Adrenal gland (tissue), 9 donors: ENCODE measurements at regions not wholly inside any gene's neighbourhood (a gene's known extent, or its start where the extent isn't known, plus 50 kb on each side); places are given as distances from the start of the nearest gene placed in this dataset.
A peak's percentile ranks its signal among the peaks of the same experiment; 100 is the strongest.
"Not testable (repeated sequence)": the region's sequence is repeated elsewhere in the genome, so short reads cannot be mapped to it uniquely, and the experiment has no call there.

Source experiments
- DNase-seq, 7 donors: peaks; one replicate each; pipeline ENCODE4 v3.0.0-alpha.2; 2019 to 2020
- H3K27ac ChIP-seq, 5 donors: fragments of 200-600 bp; sonication (generic) in 4 of 5; 1 replicate in 3 of 5; 2 replicates in 2 of 5; pipeline versions ENCODE4 v1.5.1 to v1.8.0; 2016 to 2020; ENCODE audit warnings: mild to moderate bottlenecking in 1 of 5
- H3K27me3 ChIP-seq: fragments of 200-600 bp; 2 replicates; pipeline ENCODE4 v1.8.0; 2021
- H3K36me3 ChIP-seq, 2 donors: fragments of 200-600 bp; replicated peaks in 1 of 2; 1 replicate in 1 of 2; 2 replicates in 1 of 2; pipeline versions ENCODE4 v1.5.1 to v1.8.0; 2018 to 2022
- H3K4me1 ChIP-seq, 2 donors: fragments of 200-600 bp; replicated peaks in 1 of 2; 1 replicate in 1 of 2; 2 replicates in 1 of 2; pipeline versions ENCODE4 v1.5.1 to v1.8.0; 2018 to 2021
- H3K4me3 ChIP-seq, 4 donors: fragments of 200-600 bp; sonication (generic) in 3 of 4; one replicate each; pipeline ENCODE4 v1.5.1; 2016 to 2018
- H3K9me3 ChIP-seq, 3 donors: fragments of 200-600 bp; sonication (generic) in 1 of 3; replicated peaks in 1 of 3; 1 replicate in 2 of 3; 2 replicates in 1 of 3; pipeline versions ENCODE4 v1.5.1 to v1.8.0; 2016 to 2021
- WGBS, 4 donors: extraction: QIAGEN DNeasy Blood & Tissue Kit in 2 of 4; methylation state at CpG; one replicate each; pipeline versions ENCODE4 v1.1.5 to v1.1.7; 2013 to 2017; 5-methylcytosine and 5-hydroxymethylcytosine counted together
- intact Hi-C, 2 donors: fragments of 100-400 bp; cut with DNase I; formaldehyde crosslinking; loops; one replicate each; pipeline versions ENCODE4 v1.14.1 to v1.15.0; 2022 to 2023
- donor health status: healthy with polysubstance abuse.
- donor health status: Bipolar disorder and iron deficiency.
- donor health status: DM: yes; HTN: yes; CAD: no.
- donor health status: DM: no; HTN: no; CAD: no.
- donor health status: DM: no; HTN: no; CAD: no.

GRCh38 chr21:9949510-9950289, 571.7 kb upstream of the TPTE start:
- H3K27ac ChIP-seq, intact Hi-C loops, H3K36me3 ChIP-seq, H3K9me3 ChIP-seq, H3K27me3 ChIP-seq, H3K4me1 ChIP-seq, H3K4me3 ChIP-seq: not testable (repeated sequence)
- peak in 1 of 7 donors; percentile 49 for DNase-seq
- WGBS, 4 donors = 47 to 51% (median 49%) methylated on average over 8 of the region's 8 CpGs

- DNase-seq, H3K27me3 ChIP-seq, H3K36me3 ChIP-seq, intact Hi-C loops, H3K27ac ChIP-seq, H3K4me3 ChIP-seq, H3K4me1 ChIP-seq: not testable (repeated sequence)
- 20 to 27% (median 21%) methylated on average over 2 of the region's 2 CpGs for WGBS, 4 donors
- H3K9me3 ChIP-seq = peaks cover 0 to 11% (median 0%) of the 10 kb centered on the region in 3 donors
Observed at GRCh38 chr21:9950363-9950762, 571.0 kb upstream of the TPTE start.

GRCh38 chr21:9958791-9959190, 562.6 kb upstream of the TPTE start:
- H3K4me3 ChIP-seq, H3K4me1 ChIP-seq, DNase-seq, intact Hi-C loops, H3K36me3 ChIP-seq, H3K9me3 ChIP-seq, H3K27ac ChIP-seq, H3K27me3 ChIP-seq: not testable (repeated sequence)

- peak in 1 of 7 donors; percentile 50 for DNase-seq
- H3K36me3 ChIP-seq, H3K9me3 ChIP-seq, H3K27ac ChIP-seq, intact Hi-C loops, H3K4me1 ChIP-seq, H3K27me3 ChIP-seq, H3K4me3 ChIP-seq: not testable (repeated sequence)
- whole genome bisulfite sequencing, 4 donors = 46 to 51% (median 49%) methylated on average over 2 to 4 of the region's 4 CpGs
Observed at GRCh38 chr21:9959220-9959964, 562.0 kb upstream of the TPTE start.

- DNase-seq, intact Hi-C loops: not testable (repeated sequence)
- WGBS, 4 donors = 13 to 29% (median 21%) methylated on average over 1 of the region's 1 CpG
Observed at GRCh38 chr21:9969399-9969798, 552.0 kb upstream of the TPTE start.

GRCh38 chr21:9972018-9972417, 549.4 kb upstream of the TPTE start:
- intact Hi-C loops = not testable (repeated sequence)

More at GRCh38 chr21:9969399-9969798, 552.0 kb upstream of the TPTE start:
- not testable (repeated sequence) for H3K4me1 ChIP-seq, H3K4me3 ChIP-seq, H3K9me3 ChIP-seq, H3K27ac ChIP-seq, H3K36me3 ChIP-seq, H3K27me3 ChIP-seq

GRCh38 chr21:9978371-9978770, 543.0 kb upstream of the TPTE start:
- H3K4me3 ChIP-seq, H3K27me3 ChIP-seq, H3K9me3 ChIP-seq, DNase-seq, intact Hi-C loops, H3K4me1 ChIP-seq, H3K36me3 ChIP-seq, H3K27ac ChIP-seq: not testable (repeated sequence)
- WGBS, 4 donors = 48 to 65% (median 60%) methylated on average over 3 to 4 of the region's 4 CpGs

More at GRCh38 chr21:9972018-9972417, 549.4 kb upstream of the TPTE start:
- not testable (repeated sequence) for H3K4me3 ChIP-seq, H3K27ac ChIP-seq, H3K4me1 ChIP-seq, DNase-seq, H3K27me3 ChIP-seq, H3K36me3 ChIP-seq, H3K9me3 ChIP-seq
- WGBS, 4 donors = 17 to 25% (median 18%) methylated on average over 1 of the region's 1 CpG

GRCh38 chr21:9997507-9997906, 523.9 kb upstream of the TPTE start:
- H3K4me1 ChIP-seq, H3K9me3 ChIP-seq, H3K27me3 ChIP-seq, H3K36me3 ChIP-seq, DNase-seq, intact Hi-C loops, H3K4me3 ChIP-seq, H3K27ac ChIP-seq: not testable (repeated sequence)
- 43 to 55% (median 44%) methylated on average over 2 of the region's 2 CpGs for WGBS, 4 donors

- H3K27me3 ChIP-seq, H3K9me3 ChIP-seq, H3K4me1 ChIP-seq, H3K27ac ChIP-seq, H3K36me3 ChIP-seq, intact Hi-C loops, H3K4me3 ChIP-seq, DNase-seq: not testable (repeated sequence)
- 42 to 44% (median 43%) methylated on average over 5 to 6 of the region's 6 CpGs for WGBS, 4 donors
Observed at GRCh38 chr21:10002762-10003313, 518.5 kb upstream of the TPTE start.

- H3K27me3 ChIP-seq, H3K36me3 ChIP-seq, H3K27ac ChIP-seq, intact Hi-C loops, H3K4me3 ChIP-seq, H3K4me1 ChIP-seq, DNase-seq, H3K9me3 ChIP-seq: not testable (repeated sequence)
- 50 to 64% (median 56%) methylated on average over 2 of the region's 2 CpGs for WGBS, 4 donors
Observed at GRCh38 chr21:10005791-10006190, 515.6 kb upstream of the TPTE start.

- intact Hi-C loops, DNase-seq, H3K27ac ChIP-seq, H3K4me3 ChIP-seq, H3K9me3 ChIP-seq, H3K36me3 ChIP-seq, H3K27me3 ChIP-seq, H3K4me1 ChIP-seq: not testable (repeated sequence)
- WGBS, 4 donors = 35 to 47% (median 42%) methylated on average over 2 of the region's 2 CpGs
Observed at GRCh38 chr21:10016991-10017390, 504.4 kb upstream of the TPTE start.
